Stimulated activated naive CD8-positive, alpha-beta T cell treated with anti-CD3 and anti-CD28 coated beads, Interleukin-15, Interleukin-2, amounts not matched to agents 100 U/mL and 50 U/mL, for 24 hours (primary cell): ENCODE measurements at regions not wholly inside any gene's neighbourhood (a gene's known extent, or its start where the extent isn't known, plus 50 kb on each side); places are given as distances from the start of the nearest gene placed in this dataset.

Experiments
- ATAC-seq: fragments of 150-1000 bp; cut with Tn5 transposase; one replicate; pipeline ENCODE4 v1.10.0; 2021
- DNase-seq: peaks from one replicate; pipeline ENCODE4 v3.0.0; 2021

DNA sequence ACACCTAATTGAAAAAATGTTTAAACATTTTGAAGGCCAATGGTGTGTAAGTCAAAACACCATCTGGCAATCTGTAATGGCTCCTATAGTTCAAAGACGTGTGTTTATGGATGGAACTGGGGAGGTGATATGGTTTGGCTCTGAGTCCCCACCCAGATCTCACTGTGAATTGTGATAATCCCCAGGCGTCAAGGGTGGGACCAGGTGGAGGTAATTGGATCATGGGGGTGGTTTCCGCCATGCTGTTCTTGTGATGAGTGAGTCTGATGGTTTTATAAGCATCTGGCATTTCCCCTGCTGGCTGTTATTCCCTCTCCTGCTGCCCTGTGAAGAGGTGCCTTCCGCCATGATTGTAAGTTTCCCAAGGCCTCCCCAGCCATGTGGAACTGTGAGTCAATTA is 52.2 kb downstream of the ADRA2C start:
- ATAC-seq (no peak), DNase-seq (no peak)

DNA sequence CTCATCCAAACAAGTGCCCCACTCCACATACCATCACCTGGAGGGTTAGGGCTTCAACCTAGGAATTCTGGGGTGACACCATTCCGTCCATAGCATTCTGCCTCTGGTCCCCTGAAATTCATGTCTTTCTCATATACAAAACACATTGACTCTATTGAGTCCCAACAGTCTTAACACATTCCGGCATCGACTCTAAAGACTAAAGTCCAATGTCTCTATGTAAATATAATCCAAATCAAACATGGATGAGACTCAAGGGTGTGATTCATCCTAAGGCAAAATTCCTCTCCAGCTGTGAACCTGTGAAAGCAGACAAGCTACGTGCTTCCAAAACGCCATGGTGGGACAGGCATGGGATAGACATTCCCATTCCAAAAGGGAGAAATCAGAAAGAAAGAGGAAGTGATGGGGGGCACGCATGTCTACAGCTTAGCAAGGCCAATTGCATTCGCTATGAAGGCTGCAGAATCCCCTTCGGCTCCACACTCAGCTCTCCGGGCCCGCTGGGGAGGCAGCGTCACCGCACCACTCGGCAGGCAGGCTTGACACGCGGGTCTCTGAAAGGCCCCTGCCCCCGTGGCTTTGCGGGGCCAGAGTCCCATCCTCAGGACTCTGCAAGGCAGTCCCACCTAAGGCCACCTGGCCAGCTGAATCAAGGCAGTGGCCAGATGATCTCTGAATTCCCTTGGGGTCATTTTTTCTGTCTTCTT is 53.2 kb downstream of the ADRA2C start:
- DNase-seq (no peak), ATAC-seq (no peak)

DNA sequence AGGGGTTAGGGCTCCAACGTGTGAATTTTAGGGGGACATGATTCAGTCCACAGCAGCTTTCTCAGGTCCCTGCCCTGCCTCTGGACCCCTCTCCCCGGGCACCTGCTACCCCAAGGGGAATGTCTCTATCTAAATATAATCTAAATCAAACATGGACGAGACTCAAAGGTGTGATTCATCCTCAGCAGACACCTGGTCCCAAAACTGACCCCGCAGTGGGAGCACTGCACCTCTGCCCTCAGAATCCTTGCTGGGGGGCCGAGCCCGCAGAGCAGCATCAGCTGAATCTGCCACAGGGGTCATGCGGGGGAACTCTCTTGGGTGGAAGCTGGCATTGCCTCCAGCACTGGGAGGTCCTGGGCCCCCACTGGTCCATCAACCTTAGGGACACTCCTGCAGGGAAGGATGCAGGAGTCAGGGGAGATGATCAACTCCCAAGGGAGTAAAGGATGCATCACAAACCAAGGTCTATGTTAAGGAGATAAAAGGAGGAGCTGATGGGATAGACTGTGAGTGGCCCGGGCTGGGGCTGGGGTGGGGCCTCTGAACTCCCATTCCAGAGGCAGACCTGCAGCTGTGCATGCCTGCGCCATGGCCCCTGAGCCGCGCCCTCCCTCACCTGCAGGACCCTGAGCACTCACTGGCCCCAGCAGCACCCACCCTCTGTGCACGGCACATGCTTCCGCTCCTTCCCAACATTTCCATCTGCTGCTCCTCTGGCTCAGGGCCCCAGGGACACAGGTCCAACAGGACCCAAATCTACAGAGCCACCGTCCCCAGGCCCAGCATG is 54.0 kb downstream of the ADRA2C start:
- DNase-seq (no peak), ATAC-seq (no peak)

DNA sequence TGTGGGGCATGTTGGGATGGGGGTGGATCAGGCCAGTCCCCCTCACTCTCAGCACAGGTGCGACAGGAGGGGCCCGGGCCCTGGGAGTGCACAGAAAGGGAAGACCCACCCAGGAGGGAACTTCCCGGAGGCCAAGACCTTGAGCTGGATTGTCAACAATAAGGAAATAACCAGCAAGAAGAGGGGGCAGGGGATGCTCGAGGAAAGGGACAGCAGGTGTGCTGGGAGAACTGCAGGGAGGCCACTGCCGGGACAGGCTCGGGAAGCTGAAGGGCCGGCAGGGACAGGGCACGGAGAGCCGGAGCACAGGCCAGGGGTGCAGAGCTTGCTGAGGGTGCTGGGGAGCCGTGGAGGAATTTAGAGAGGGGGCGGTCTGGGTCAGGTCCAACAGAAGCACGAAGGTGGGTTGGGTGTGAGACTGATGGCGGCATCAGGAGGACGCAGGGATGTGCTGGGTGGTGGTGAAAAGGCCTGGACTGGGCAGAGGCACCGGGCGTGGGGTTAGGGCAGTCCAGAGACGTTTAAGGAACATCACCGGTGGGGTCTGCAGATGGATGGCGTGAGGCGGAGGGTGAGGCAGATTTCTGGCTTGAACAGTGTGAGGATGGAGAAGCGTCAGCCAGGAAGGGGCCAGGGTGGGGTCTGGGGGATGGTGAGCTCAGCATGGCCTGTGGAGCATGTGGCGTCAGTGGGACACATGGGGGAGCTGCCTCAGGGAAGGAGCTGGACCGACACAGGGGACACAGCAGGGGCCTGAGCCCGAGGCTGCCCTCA is 54.8 kb downstream of the ADRA2C start:
- DNase-seq (no peak), ATAC-seq (no peak)

DNA sequence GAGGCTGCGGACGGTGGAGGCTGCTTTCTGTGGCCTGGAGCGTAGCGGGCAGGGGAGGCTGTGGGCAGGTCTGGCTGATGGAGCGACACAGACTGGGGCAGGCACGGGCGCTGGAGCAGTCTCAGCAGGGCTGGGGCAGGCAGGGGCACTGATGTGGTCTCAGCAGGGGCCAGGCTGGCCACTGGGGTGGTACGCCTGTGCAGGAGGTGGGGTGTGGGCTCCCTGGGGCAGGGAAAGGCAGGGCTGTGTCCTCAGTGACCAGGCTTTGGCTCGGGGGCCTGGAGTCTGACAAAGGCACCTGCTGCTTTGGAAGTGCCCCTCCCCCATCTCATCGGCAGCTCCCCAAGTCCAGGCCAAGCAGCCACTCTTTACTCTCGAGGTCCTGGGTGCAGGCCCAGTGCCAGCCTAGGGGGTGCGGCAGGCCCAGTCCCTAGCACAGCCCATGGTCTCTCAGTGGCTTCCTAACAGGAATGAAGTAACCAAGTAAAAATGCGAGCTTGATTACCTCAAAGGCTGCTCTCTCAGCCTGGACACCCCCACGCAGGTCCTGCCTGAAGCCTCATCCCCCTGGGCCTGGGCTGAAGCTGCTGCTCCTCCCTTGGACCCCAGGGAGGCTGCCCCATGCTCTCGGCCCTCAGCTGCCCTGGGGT is 55.5 kb downstream of the ADRA2C start:
- no peak for ATAC-seq
- no peak for DNase-seq

DNA sequence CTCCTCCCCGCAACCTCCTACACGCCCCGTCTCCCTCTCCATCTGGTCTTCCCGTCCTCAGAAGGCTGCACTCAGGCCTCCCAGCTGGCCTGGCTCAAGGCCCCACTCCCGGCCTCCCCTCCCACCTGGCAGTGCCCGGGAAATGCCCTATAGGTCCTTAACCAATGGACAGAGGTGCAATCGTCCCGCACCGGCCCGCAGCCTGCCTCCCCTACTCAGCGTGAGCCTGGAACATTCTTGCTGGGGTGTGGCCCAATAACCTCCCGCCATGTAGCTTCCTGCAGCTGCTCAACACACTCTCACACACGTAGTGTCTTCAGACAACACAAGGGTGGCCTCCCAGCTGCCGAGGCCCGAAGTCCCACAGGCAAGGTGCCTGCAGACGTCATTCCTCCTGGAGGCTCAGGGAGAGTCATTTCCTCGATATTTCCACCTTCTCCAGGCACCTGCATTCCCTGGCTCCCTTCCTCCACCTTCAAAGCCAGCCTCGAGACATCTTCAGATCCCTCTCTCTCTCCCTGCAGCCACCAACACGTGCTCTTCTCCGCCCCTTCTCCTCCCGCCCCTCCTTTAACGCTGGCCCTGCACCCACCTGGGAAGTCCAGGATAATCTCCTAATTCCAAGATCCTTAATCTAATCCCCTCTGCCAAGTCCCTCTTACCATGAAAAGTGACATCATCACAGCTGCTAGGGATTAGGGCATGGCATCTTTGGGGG is 56.2 kb downstream of the ADRA2C start:
- DNase-seq (no peak), ATAC-seq (no peak)

DNA sequence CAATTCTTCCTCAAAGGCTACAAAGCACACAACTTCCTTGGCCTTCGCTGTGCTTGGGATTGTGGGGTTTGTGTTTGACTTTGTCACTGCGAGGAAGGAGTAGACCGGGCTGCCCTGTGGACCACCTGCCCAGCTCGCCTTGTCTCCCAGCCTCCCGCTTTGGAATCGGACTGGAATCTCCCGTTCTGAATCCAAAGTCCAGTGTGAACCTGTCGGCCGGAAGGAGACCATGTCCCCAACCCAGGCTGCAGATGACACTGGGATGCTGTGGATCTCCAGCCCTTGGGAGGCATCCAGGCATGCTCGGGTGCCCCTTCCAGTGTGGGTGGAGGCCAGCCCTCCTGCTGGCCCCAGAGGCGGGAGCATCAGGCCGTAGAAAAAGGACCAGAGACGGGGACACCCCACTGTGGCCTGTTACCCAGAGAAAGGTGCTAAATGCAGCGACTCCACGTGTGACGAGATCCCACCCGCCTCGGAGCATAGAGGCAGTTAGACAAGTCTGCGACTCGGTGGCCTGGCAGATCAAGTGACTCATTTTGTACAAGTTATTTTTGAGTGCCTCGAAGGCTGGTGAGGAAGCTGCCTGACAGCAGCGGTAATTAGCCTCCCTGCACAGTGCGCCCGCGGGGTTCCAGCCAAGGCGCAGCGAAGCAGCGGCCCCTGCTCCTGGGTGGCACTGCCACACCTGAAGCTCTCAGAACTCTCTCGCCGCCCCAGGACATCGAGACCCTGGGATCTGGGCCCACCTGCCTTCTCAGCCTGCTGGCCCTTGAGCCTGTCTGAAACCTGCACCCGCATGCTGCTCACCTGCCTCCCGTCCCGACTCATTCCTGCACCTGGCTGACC is 57.5 kb downstream of the ADRA2C start:
- no peak for DNase-seq
- ATAC-seq: no peak

DNA sequence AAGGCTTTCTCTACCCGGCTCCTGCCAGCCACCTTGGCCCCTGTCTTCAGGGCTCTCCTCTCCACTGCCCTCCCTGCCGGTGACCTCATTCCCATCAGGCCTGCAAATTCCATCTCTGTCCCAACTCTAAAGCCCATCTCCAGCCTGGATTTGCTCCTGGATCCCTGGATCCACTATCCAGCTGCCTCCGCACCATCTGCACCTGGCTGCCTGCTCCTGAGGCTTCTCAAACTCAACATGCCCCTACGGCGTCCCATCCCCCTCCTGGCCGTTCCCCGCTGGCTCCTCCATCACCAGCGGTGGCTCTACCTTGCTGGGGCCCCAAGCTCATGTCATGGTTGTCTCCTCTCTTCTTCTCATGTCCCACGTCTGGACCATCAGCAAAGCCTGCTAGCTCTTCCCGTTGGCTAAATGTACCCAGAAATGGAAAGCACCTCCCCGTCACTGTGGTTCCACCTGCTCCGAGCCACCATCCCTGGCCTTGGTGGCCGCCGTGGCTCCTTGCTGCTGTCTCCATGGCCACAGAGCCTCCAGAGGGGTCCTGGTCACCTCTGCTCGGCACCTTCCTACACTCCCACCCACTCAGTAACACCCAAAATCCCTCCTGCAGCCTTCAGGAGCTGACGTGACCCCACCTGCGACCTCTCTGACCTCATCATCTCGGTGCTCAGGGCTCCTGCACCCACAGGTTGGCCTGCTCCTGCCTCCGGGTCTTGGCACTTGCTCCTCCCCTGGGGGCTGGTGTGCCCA is 58.5 kb downstream of the ADRA2C start:
- DNase-seq (no peak), ATAC-seq (no peak)

DNA sequence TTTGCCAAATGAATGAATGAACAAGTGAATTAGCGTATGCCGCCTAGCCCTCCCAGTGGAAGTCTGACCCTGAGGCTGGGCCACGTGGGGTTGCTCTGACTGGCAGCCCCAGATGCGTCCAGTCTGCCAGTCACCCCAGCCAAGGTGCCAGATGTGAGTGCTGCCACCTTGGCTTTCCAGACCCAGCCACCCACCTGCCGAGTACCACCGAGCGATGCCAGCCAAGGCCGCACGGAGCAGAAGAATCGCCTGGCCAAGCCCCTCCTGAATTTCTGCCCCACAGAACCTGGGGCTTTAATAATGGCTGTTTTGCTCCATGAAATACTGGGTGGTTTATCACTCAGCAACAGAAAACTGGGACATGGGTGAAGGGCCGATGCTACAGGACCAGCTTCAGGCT is 59.3 kb downstream of the ADRA2C start:
- DNase-seq (no peak), ATAC-seq (no peak)

DNA sequence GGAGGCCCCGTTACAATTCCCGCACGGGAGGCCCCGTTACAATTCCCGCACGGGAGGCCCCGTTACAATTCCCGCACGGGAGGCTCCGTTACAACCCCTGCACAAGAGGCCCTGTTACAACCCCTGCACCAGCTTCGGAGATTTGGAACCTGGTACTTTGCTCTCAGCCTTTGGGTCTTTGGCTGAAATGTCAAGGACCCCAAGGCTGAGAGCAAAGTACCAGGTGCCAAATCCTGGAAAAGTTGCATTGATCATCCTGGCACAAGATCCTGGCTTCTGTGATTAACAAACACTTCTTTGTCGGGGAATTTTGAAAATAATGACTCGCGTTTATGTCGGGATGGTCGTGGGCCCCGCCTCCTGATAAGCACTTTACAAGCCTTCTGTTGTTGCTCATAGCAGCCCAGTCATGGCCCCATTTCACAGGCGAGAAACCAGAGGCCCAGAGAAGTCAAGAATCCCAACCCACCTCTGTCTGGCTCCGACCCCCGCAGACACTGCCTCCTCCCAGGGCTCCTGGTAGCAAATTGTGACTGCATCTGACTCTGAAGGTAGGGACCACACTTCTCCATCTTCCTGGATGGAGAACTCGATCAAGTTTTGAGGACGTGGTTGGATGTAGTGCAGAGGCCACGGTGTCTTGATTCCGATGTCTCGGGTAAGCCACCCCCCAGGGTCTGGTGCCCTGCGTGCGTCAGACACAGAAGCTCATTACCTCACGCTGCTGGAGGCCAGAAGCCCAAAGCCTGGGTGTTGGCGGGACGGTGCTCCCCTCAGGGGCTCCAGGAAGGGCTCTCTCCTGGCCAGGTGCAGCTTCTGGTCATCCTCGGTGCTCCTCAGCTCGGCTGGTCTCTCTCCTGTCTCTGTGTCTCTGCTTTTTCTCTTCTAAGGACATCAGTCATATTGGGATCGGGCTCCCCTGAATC is 60.3 kb downstream of the ADRA2C start:
- DNase-seq: no peak
- no peak for ATAC-seq

DNA sequence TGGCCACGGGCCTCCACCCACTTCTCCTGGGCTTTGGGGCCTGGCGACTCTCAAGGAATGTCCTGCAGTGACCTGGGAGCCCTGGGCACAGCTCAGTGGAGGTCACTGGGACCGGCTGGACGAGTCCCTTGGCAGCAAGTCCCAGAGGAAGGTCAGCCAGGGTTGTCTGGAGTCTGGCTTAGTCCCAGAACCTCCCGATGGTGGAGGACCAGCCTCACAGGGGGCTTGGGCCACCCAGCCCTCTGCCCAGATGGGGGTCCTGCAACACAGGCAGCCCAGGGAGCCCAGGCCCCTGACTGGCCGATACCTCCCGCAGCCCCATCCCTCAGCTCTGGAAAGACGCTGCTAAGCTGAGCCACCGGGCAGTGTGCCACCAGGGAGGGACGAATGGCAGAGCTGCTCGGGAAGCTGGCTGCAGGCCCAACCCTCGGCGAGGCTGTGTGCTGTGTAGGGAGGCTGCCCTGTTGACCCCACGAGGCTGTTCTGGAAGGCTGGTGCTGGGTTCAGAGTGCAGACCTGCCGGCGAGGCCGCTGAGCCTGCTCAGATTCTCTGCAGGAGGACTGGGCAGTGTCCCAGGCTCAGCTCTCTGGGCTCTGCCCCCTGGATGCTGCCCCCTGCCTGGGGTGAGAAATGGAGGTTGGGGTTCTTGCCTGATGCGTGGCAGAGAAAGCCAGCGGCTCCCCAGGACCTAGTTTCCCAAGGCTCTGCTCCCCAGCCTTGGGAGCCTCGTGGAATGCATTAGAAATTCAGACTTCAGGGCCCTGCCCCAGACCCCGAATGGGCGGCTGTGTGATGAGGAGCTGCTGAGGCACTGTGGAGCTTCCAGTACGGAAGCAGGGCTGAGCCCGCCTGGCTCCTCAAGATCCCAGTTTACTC is 61.7 kb downstream of the ADRA2C start:
- ATAC-seq (no peak), DNase-seq (no peak)

DNA sequence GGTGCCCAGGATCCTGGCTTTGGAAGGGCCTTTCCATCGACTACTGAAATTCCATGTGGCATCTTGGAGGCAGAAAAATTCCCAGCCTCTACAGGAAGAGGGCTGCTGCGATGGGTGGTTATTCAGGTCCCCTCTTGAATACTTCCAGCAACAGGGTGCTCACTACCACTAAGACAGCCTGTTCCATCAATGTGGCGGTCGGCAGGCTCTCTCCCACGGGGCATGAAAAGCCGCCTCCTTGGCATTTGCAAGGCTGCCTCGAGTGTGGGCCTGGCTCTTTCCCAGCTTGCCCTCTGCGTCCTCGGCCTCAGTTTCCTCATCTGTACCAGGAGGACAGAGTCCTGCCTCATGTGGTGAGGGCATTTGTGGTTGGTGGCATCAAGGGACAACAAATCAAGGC is 62.4 kb downstream of the ADRA2C start:
- DNase-seq (no peak), ATAC-seq (no peak)

DNA sequence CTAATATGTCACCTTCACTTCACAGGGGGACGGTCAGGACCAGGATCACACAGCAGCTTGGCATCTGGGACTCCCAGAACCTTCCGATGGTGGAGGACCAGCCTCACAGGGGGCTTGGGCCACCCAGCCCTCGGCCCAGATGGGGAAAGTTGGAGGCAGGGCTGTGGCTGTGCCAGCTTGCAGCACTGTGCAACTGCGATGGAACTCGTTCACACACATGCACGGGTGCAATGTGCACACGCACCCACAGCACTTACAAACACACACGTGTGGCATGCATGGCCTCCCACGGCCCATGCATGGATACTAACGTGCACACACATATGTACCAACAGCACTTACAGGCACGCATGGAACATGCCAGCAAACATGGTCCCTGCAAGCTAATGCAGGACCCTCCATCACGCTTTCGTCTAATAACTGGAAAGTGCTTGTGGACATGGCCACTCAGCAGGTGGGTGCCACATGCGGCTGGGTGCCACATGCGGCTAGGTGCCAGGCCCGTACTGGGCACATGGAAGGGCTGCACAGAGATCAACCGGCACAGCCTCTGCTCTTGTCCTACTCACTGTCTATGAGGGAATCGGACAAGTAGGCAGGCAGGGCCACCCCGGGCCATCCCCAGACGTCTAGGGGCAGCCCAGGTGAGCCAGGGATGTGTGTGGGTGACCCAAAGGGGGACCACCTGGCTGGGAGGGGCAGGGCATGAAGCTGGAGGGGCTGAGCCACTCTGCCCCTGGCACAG is 63.2 kb downstream of the ADRA2C start:
- DNase-seq: no peak
- ATAC-seq: no peak

DNA sequence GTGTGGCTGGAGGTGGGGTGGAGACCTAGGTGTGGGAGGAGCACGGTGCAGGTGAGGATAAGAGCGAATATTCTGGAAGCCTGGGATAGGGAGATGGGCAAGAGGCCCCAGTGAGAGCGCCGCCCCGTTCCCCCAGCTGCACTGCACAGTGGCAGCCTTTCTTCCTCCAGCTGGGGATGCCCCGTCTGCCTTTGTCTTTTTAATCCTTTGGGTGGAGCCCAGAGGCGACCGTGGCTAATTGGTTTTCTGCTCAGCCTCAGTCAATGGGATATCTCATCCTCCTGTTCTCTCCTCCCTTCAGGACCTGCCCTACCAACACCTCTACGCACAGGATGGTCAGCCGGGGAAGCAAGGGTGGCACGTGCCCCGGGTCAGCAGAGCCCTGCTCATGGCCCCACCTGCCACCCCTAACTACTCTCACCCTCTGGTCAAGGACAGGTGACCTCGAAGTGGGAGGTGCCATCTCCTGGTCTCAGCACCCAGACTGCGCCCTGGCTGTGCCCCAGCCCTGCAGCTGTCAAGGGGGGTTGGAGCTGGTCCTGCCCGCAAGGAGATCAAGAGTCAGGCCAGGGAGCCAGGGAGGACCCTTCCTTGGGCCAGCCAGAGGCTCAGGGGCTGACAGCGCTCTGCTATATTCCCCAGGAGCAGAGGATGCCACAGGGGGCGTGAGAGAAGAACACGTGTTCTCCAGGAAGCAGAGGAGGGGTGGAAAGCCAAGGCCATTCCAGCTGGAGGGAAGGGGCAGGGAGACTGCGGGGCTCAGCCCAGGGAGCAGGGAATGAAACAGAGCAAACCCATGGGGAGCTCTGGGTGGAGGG is 64.0 kb downstream of the ADRA2C start:
- DNase-seq: no peak
- no peak for ATAC-seq

DNA sequence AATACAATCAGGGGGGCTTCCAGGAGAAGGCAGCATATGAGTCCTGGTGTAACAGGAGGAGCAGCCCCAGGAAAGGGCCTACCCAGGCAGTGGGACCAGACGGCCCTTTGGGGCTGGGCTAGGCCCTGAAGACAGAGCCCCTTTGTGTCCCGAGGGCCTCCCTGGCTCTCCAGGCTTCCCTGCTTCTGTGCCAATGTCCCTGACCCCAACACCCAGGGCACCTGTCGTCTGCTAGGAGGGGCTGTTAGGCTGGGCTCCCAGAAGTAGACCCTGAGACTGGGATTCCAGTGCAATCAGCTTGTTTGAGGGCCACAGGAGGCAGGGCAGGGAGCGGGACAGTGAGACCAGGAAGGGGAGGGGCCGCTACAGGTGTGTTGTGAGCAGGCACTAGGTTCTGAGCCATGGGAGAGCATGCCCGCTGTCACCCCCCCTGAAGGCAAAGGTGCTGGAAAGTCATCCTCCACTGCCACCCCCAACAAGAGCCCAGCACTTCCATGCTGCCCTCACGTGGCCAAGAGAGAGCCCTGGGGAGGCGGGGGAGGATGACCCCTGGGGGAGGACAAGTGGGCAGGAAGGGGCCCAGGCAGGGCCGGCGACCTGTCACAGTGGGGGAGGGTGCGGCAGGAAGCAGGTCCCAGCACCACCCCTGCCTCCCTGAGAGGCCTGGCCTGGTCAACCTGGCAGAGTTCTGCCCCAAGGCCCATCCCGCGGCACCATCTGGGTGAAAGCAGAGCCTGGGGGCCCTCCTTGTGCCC is 64.8 kb downstream of the ADRA2C start:
- ATAC-seq (no peak), DNase-seq (no peak)
